HEK293 (cell line): ENCODE measurements at regions not wholly inside any gene's neighbourhood (a gene's known extent, or its start where the extent isn't known, plus 50 kb on each side); places are given as distances from the start of the nearest gene placed in this dataset.

Source experiments
- CTCF ChIP-seq: fragments of 450-650 bp; formaldehyde crosslinking; IDR thresholded peaks from 2 replicates; pipeline ENCODE4 v1.5.1; 2016; ENCODE audit warnings: missing biosample characterization, missing genetic modification characterization
- ZNF140 ChIP-seq: fragments of 450-650 bp; formaldehyde crosslinking; IDR thresholded peaks from 2 replicates; pipeline ENCODE4 v1.5.1; 2016; ENCODE audit warnings: missing biosample characterization, missing genetic modification characterization
- ZNF157 ChIP-seq: fragments of 450-650 bp; formaldehyde crosslinking; IDR thresholded peaks from 2 replicates; pipeline ENCODE4 v1.5.1; 2016; ENCODE audit warnings: missing biosample characterization, missing genetic modification characterization
- ZNF514 ChIP-seq: fragments of 450-650 bp; formaldehyde crosslinking; IDR thresholded peaks from 2 replicates; pipeline ENCODE4 v1.5.1; 2016; ENCODE audit warnings: missing biosample characterization, missing genetic modification characterization
- ZNF76 ChIP-seq: fragments of 450-650 bp; formaldehyde crosslinking; IDR thresholded peaks from 2 replicates; pipeline ENCODE4; 2016; ENCODE audit warnings: low read depth, missing biosample characterization, missing genetic modification characterization, borderline replicate concordance

- TF ChIP-seq ZNF514 (tag by site-specific recombination) (no peak), CTCF (no peak), ZNF140 (no peak), ZNF157 (no peak), ZNF76 (no peak)
Measured at GRCh38 chr15:98257290-98257689, 296.8 kb downstream of the ARRDC4 start.
